NCI-H1417 (cell line): ENCODE measurements at regions not wholly inside any gene's neighbourhood (a gene's known extent, or its start where the extent isn't known, plus 50 kb on each side); places are given as distances from the start of the nearest gene placed in this dataset.
A peak's percentile ranks its signal among the peaks of the same experiment; 100 is the strongest.
"Not testable (repeated sequence)": the region's sequence is repeated elsewhere in the genome, so short reads cannot be mapped to it uniquely, and the experiment has no call there.

Experiments
- DNase-seq, 3 experiments: peaks; one replicate each; lab custom pipeline; 2025; lab: John Stamatoyannopoulos, UW

GRCh38 chr12:118536306-118536906 is 160.1 kb downstream of the SUDS3 start:
- DNase-seq: peak in 1 of 3 experiments; percentile 34

DNA sequence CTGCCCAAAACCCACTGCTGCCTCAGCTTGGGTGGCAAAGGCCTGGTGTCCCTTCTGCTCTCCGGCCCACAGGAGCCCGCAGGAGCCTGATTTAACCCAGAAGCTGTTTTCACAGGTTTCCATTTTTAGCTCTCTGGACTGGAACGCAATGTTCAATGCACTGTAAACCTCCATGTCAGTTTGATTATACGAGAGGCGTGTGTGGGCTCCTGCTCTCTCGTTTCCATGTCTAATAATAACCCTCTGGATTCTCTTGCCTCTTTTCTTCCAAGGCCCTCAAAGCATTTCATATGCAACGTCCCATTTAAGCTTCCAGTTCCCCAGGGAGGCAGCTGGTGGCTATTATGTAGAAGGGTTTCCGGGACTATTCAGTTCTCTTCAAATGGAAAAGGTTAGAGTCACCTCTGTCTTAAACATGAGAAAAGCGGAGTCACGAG is 161.1 kb downstream of the SUDS3 start:
- DNase-seq: peak in 2 of 3 experiments; percentile 10 to 99

- DNase-seq: no peak
These were observed 164.7 kb downstream of the SUDS3 start for GRCh38 chr12:118541071-118541470.

DNA sequence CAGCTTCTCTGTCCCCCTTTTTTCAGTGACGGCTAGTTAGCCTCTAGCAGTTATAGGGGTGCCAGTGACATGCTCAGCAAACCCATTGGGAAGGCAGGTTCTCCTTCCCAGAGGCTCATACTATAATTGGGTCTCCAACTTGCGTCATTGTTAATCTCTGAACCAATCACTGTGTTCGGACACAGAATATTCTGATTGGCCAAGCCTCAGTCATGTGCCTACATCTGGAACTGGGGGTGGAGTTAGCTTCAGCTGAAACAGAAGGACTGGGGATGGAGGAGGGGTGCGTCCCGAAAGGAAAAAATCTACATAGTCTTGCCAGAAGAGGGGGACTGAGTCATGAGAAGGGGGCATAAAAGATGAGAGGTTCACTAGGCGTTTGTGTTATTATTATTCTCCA is 165.6 kb downstream of the SUDS3 start:
- no peak for DNase-seq

DNA sequence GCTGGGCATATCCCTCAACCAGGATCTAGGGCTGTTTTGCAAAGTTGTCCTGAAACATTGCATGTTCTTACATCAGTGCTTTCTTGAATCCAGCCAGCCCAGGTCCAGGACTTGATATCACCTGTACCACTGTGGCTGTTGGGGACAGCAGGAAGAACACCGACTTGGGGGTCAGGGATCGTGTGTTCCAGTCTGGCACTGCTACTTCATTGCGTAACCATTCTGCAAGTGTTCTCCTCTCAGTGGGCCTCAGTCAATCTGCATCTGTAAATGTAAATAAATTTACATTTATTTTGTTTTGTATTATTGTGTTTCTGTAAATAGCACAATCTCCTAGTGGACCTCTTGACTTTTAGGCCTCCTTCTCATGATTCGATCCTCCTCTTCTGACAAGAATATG is 167.3 kb downstream of the SUDS3 start:
- no peak for DNase-seq

- no peak for DNase-seq
These were observed 168.2 kb downstream of the SUDS3 start for GRCh38 chr12:118544569-118544968.

- not testable (repeated sequence) for DNase-seq
These were observed 171.3 kb downstream of the SUDS3 start for GRCh38 chr12:118547606-118548005.

GRCh38 chr12:118548887-118549509 is 172.6 kb downstream of the SUDS3 start:
- DNase-seq: no peak

DNA sequence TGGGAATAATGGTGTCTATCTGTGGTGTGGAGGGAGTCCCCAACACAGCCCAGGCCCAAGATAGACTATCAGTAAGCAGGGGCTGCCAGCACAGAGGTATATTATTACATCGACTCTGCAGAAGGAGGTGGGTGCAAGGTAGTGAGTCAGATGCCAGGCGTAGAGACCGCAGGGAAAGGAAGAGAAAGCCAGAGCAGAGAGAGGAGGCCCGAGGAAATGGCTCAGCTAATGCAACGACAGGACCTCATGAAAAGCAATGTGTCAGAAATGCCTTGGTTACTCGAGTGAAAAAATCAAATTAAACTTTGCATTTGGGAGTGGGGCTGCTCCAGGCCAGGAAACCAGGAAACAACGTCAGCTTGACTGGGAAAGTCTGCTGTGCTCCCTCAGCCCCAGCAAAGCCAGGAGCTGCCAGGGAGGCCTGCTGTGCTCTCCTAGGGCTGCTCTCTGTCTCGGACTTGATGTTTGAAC is 173.2 kb downstream of the SUDS3 start:
- DNase-seq: no peak

DNA sequence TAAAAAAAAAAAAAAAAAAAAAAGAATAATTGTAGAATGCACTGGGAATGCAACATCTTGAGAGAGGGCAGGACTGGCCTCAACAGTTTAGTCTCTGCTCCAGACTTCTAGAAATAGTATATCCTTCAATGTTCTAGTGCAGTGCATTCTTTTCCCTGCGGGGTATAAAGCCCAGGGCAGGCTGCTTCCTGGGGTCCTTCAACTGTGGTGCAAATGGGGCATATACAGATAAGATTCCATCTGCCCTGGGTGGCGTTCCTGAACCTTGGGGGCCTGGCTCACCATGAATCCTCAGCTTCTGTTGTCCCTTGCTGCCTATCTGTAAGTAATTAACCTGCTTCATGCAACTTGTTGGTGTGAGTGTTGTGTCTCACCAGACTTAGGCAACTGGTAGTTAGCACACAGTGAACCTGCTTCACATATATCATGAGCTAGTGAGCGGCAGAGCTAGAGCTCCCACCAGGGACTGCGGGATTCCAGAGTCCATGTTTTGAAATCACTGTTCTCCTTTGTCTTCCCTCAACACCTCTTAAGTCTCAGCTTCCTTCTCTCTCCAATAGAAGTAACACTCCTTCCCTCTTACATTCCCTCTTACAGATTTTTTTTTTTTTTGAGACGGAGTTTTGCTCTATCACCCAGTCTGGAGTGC is 177.6 kb downstream of the SUDS3 start:
- no peak for DNase-seq

DNA sequence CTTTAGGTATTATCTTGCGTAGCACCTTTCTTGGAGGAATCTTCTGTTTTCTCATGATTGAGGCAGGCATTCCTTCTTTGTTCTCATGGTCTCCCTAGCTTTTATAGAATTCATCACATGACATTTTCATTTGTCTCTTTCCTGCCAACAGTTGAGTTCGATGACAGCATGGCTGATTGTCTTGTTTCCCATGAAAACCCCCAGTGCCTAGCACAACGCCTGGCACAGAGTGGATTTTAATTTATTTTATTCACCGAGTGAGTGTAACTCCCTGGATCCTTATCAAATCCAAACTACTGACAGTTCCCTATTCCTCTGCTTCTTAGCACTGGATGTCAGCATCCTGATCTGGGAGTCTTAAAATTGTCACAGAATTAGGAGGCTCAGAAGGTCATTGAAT is 182.6 kb downstream of the SUDS3 start:
- no peak for DNase-seq

- peak in 1 of 3 experiments; percentile 8 for DNase-seq
These were observed 184.4 kb downstream of the SUDS3 start for GRCh38 chr12:118560733-118561132.

GRCh38 chr12:118571730-118572129 is 195.4 kb downstream of the SUDS3 start:
- DNase-seq: no peak

DNA sequence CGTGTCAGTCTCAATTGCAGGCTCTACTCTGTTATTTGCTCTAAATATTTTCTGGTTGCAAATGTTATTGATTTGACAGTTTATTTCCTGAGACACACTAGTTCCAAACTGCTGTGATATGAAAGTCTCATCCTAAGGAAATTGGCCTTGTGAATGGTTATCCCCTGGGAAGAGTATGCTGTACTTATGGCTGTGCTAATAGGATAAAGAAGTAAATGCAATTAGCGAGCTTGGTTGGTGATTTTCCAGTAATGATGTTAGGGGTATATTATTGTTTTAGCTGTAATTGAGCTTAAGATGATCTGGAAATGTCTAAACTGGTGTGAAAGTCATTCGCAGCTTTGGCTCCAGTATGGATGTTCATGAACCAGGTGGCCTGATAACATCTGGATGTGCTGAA is 197.9 kb downstream of the SUDS3 start:
- no peak for DNase-seq

GRCh38 chr12:118575730-118576129 is 199.4 kb downstream of the SUDS3 start:
- no peak for DNase-seq

DNA sequence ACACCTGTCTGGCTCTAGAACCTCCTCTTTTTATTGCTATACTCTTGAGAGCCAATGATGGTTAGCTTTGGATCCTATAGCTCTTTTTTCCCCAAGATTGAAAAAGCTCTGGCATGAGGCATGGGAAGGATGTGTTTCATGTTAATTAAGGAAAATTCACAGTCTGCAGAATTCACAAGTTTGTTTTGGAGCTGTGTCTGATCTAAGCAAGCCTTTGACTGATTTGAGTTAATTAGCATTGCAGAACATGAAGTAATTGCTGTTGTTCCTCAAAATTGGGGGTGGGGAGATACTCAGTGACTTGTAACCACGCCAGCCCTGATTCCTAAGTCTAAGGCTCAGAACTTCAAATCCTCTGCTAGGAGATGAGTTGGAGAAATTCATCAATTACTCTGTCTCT is 205.0 kb downstream of the SUDS3 start:
- no peak for DNase-seq

DNA sequence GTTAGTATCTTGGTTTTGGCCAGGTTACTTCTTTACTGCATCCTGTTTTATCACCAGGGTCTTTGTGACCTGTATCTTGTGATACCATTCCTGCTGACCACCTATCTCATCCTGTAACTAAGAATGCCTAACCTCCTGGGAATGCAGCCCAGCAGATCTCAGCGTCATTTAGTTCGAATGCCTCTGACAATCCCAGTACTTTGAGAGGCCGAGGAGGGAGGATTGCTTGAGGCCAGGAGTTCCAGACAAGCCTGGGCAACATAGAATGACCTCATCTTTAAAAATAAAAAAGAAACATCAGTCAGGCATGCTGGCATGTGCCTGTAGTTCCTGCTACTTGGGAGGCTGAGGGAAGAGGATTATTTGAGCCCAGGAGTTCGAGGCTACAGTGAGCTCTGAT is 206.5 kb downstream of the SUDS3 start:
- no peak for DNase-seq

- DNase-seq: no peak
These were observed 210.1 kb downstream of the SUDS3 start for GRCh38 chr12:118586433-118586832.

- DNase-seq: no peak
These were observed 212.8 kb downstream of the SUDS3 start for GRCh38 chr12:118589162-118589561.

DNA sequence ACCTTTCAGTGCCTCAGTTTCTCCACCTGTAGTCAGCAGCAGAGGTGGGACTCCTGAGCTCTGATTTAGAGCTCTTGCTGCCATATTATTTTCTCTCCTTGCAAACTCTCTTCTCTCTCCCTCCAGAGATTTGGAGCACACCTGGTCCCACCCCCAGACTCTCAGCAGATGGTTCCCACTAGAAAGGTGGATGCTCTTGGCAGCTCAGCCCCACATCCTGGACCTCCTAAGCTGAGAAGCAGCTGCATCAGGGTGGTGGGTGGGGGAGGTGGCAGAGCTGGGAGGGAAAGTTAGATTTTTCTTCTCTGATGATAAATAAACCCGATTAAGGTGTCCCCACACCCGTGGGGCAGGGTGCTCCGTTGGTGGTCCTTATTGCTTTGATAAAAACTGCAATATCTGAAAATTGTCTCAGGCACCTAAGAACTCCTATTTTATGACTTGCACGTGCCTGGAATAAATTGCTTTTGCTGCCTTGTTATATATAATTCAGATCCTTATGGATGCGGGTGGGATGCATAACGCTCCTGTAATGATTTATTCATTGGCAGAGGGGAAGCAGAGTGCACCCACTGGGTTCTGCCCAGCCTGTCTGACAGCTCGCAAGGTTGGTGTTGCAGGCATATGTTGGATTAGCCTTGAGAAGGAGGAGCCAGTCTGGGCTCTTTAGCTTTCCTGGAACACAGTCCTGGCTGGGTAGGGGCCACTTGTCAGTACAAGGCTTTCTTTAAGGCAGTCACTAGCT is 214.2 kb downstream of the SUDS3 start:
- DNase-seq: no peak

GRCh38 chr12:118603610-118604361 is 227.4 kb downstream of the SUDS3 start:
- DNase-seq: peak in 2 of 3 experiments; percentile 7 to 43

- no peak for DNase-seq
These were observed 230.3 kb downstream of the SUDS3 start for GRCh38 chr12:118606690-118607089.
